ENCODE measurements at regions not wholly inside any gene's neighbourhood (a gene's known extent, or its start where the extent isn't known, plus 50 kb on each side); places are given as distances from the start of the nearest gene placed in this dataset.

DNA sequence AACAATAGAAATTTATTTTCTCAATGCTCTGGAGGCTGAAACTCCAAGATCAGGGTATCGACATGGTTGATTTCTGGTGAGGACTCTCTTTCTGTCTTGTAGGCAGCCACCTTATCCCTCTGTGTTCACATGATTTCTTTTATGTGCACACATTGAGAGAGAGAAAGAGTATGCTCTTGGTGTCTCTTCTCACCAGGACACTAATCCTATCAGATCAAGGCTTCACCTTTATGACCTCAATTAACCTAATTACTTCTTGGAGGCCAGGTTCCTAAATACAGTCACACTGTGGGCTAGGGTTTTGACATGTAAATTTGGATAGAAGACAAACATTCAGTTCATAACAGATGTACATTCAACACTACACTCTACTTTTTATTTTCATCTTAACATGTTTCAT is 1094.2 kb upstream of the ADGRL2 start:
- Histone ChIP-seq H3K9me3 (ENCODE audit: low read length) (peaks cover 28% of the 10 kb centered on the region), H3K9me2 (replicated peaks; ENCODE audit: insufficient read depth, low read length) (no peaks in the 10 kb centered on the region), H3K27ac (ENCODE audit: low read length) (no peak overlapping the region), H4K20me1 (ENCODE audit: insufficient read depth, low read depth, low read length) (no peaks in the 10 kb centered on the region), H3K9ac (ENCODE audit: low read length) (no peak overlapping the region), H3K36me3 (ENCODE audit: insufficient read depth, low read length) (no peaks in the 10 kb centered on the region), H2AFZ (ENCODE audit: low read length) (no peak overlapping the region), H3K4me2 (ENCODE audit: low read depth, low read length, poor library complexity, severe bottlenecking) (no peak overlapping the region), H3K4me1 (ENCODE audit: low read length) (no peaks in the 10 kb centered on the region), H3K79me2 (ENCODE audit: low read length) (no peaks in the 10 kb centered on the region), H3K4me3 (ENCODE audit: low read length) (no peak overlapping the region), H3K27me3 (ENCODE audit: low read length) (no peaks in the 10 kb centered on the region)
- no peak for DNase-seq

DNA sequence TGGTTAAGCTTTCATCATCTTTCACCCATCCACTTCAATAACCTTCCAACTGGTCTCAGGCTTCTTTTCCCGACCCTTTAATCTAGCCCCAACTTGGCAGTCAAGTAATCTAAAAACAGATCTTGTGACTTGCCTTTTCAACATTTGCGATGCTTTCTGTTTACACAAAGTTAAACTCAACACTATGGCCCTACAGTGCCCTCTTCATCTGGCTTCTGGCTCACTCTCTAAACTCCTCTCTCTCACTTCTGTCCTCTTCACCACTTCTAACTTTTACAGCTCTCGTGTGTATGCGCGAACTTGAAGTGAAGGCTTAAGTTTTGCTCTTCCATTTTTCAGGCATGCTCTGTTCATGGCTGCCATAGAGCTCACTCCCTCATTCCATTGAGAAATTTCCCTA is 1122.3 kb upstream of the ADGRL2 start:
- H3K4me1 ChIP-seq (ENCODE audit: low read length): no peaks in the 10 kb centered on the region
- no peak for DNase-seq
- no peak overlapping the region for H3K9ac ChIP-seq (ENCODE audit: low read length)
- H3K4me3 ChIP-seq (ENCODE audit: low read length): no peak overlapping the region
- H3K4me2 ChIP-seq (ENCODE audit: low read depth, low read length, poor library complexity, severe bottlenecking): no peak overlapping the region
- no peaks in the 10 kb centered on the region for H3K36me3 ChIP-seq (ENCODE audit: insufficient read depth, low read length)
- no peak overlapping the region for H2AFZ ChIP-seq (ENCODE audit: low read length)
- no peaks in the 10 kb centered on the region for H3K27me3 ChIP-seq (ENCODE audit: low read length)
- H3K9me2 ChIP-seq (replicated peaks; ENCODE audit: insufficient read depth, low read length): no peaks in the 10 kb centered on the region
- no peaks in the 10 kb centered on the region for H4K20me1 ChIP-seq (ENCODE audit: insufficient read depth, low read depth, low read length)
- no peak overlapping the region for H3K27ac ChIP-seq (ENCODE audit: low read length)
- H3K79me2 ChIP-seq (ENCODE audit: low read length): no peaks in the 10 kb centered on the region
- H3K9me3 ChIP-seq (ENCODE audit: low read length): peaks cover 25% of the 10 kb centered on the region

DNA sequence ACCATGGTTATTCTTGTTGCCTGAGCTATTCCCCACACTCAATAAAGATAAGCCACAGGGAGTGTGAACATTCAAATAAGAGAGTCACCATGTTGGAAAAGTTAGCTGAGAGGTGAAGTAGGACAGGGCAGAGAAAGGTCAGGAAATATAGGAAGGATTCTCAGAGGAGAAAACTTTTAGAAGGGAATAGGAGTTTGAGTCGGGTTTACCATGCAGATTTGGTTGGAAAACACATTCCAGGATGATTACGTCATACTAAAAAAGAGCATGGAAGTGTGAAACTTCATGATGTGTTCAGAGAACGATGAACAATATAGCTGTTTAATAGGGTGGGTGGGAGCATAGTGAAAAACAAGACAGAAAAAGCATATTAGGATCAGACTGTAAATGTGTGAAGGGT is 1125.3 kb upstream of the ADGRL2 start:
- no peak for DNase-seq
- H3K4me2 ChIP-seq (ENCODE audit: low read depth, low read length, poor library complexity, severe bottlenecking): no peak overlapping the region
- no peaks in the 10 kb centered on the region for H3K79me2 ChIP-seq (ENCODE audit: low read length)
- H3K9ac ChIP-seq (ENCODE audit: low read length): no peak overlapping the region
- H3K4me1 ChIP-seq (ENCODE audit: low read length): no peaks in the 10 kb centered on the region
- H3K4me3 ChIP-seq (ENCODE audit: low read length): no peak overlapping the region
- no peaks in the 10 kb centered on the region for H3K36me3 ChIP-seq (ENCODE audit: insufficient read depth, low read length)
- no peaks in the 10 kb centered on the region for H4K20me1 ChIP-seq (ENCODE audit: insufficient read depth, low read depth, low read length)
- no peak overlapping the region for H3K27ac ChIP-seq (ENCODE audit: low read length)
- no peaks in the 10 kb centered on the region for H3K9me2 ChIP-seq (replicated peaks; ENCODE audit: insufficient read depth, low read length)
- no peaks in the 10 kb centered on the region for H3K27me3 ChIP-seq (ENCODE audit: low read length)
- H2AFZ ChIP-seq (ENCODE audit: low read length): no peak overlapping the region
- H3K9me3 ChIP-seq (ENCODE audit: low read length): peaks cover 23% of the 10 kb centered on the region

DNA sequence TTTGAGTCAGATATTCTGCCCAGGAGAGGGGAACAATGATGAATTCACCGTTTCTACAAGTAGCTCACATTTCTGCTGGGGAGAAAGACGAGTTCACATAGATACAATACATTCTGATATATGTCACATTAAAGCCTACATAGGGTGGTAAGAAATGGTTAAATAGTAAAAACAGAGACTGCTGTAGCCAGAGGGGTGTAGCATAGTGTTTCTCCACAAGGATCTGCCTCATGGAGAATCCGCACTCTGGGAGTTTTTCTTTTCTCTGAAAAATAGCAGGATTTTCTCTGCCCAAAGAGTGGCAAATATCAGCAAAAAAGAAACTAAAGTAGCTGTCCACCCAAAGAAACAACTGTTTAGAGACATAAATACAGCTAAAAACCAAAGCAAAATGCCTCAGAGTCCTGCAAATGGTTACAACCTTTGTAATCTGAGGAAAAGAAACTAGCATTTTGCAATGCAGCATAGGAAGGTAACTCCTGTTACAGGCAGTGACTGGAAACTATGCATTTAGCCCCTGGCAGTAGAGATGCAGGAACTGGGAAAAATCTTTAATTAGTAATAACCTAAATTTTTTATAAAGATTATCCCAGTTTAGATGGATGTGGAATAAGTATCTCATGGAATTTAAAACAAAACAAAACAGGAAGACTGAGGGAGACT is 1126.7 kb upstream of the ADGRL2 start:
- H3K4me3 ChIP-seq (ENCODE audit: low read length): no peak overlapping the region
- H3K4me2 ChIP-seq (ENCODE audit: low read depth, low read length, poor library complexity, severe bottlenecking): no peak overlapping the region
- H3K9ac ChIP-seq (ENCODE audit: low read length): no peak overlapping the region
- no peak overlapping the region for H3K27ac ChIP-seq (ENCODE audit: low read length)
- H3K27me3 ChIP-seq (ENCODE audit: low read length): no peaks in the 10 kb centered on the region
- H4K20me1 ChIP-seq (ENCODE audit: insufficient read depth, low read depth, low read length): no peaks in the 10 kb centered on the region
- DNase-seq: no peak
- H3K4me1 ChIP-seq (ENCODE audit: low read length): no peaks in the 10 kb centered on the region
- H3K9me2 ChIP-seq (replicated peaks; ENCODE audit: insufficient read depth, low read length): no peaks in the 10 kb centered on the region
- H2AFZ ChIP-seq (ENCODE audit: low read length): no peak overlapping the region
- no peaks in the 10 kb centered on the region for H3K36me3 ChIP-seq (ENCODE audit: insufficient read depth, low read length)
- peaks cover 27% of the 10 kb centered on the region for H3K9me3 ChIP-seq (ENCODE audit: low read length)
- H3K79me2 ChIP-seq (ENCODE audit: low read length): no peaks in the 10 kb centered on the region

DNA sequence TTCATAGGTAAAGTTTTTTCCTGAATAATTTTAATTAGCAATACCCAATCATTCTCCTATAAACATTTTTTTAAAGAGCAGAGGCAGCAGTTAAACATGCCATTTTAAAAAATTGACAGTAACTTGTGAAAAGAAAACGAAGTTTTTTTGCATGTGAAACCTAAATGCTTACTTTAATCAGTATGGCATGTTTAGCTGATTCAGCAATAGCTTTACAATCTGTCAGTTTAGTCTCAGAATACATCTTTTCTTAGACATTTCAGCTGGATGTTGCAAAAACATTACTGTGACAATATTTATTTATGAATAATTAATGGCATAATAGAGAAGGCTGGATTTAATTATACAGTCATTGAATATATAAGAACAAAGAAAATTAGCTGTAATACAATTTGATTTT is 1132.4 kb upstream of the ADGRL2 start:
- Histone ChIP-seq H3K36me3 (ENCODE audit: insufficient read depth, low read length) (no peaks in the 10 kb centered on the region), H2AFZ (ENCODE audit: low read length) (no peak overlapping the region), H3K79me2 (ENCODE audit: low read length) (no peaks in the 10 kb centered on the region), H4K20me1 (ENCODE audit: insufficient read depth, low read depth, low read length) (no peaks in the 10 kb centered on the region), H3K4me2 (ENCODE audit: low read depth, low read length, poor library complexity, severe bottlenecking) (no peak overlapping the region), H3K27me3 (ENCODE audit: low read length) (no peaks in the 10 kb centered on the region), H3K27ac (ENCODE audit: low read length) (no peak overlapping the region), H3K4me1 (ENCODE audit: low read length) (no peaks in the 10 kb centered on the region), H3K9ac (ENCODE audit: low read length) (no peak overlapping the region), H3K4me3 (ENCODE audit: low read length) (no peak overlapping the region), H3K9me2 (replicated peaks; ENCODE audit: insufficient read depth, low read length) (no peaks in the 10 kb centered on the region), H3K9me3 (ENCODE audit: low read length) (peaks cover 42% of the 10 kb centered on the region)
- no peak for DNase-seq

DNA sequence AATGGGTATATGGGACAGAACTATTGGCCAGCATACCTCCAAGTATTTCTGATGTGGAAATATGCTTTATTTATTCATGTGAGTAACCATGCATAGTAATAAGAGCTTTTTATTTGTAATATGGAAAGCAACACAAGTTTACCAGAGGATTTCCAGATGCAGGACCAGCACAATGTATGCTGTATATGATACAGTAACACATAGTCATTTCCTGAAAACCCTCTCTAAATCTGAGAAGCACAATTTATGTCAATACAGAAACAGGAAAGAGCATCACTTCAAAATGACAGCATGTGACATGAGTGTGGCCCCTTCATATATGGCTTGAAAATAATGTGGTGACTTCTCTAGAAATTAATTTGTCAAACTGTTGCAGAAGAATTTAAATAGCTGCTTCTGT is 1134.7 kb upstream of the ADGRL2 start:
- DNase-seq: no peak

DNA sequence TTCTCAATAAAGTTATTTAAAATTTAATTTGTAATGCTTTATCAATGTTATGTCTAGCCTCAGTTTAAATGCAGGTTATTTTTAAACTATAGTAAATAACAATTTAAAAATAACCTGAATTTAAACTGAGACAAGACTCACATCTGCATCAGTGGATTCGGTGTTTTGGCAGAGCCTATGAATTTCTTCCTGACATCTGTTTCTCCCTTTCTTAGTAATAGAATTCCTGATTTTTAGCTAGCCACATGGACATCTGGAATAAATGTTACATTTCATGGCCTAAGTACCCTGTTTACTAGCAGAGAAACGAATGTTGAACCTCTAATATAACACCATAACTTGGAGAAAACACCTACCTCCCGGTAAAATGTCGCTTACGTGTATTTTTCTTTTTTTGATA is 1141.6 kb upstream of the ADGRL2 start:
- H3K9me2 ChIP-seq (replicated peaks; ENCODE audit: insufficient read depth, low read length): no peaks in the 10 kb centered on the region
- DNase-seq: no peak
- no peak overlapping the region for H3K9ac ChIP-seq (ENCODE audit: low read length)
- H3K4me2 ChIP-seq (ENCODE audit: low read depth, low read length, poor library complexity, severe bottlenecking): no peak overlapping the region
- H3K4me3 ChIP-seq (ENCODE audit: low read length): no peak overlapping the region
- no peaks in the 10 kb centered on the region for H4K20me1 ChIP-seq (ENCODE audit: insufficient read depth, low read depth, low read length)
- H3K27me3 ChIP-seq (ENCODE audit: low read length): no peaks in the 10 kb centered on the region
- H2AFZ ChIP-seq (ENCODE audit: low read length): no peak overlapping the region
- H3K9me3 ChIP-seq (ENCODE audit: low read length): peaks cover 46% of the 10 kb centered on the region
- H3K4me1 ChIP-seq (ENCODE audit: low read length): no peaks in the 10 kb centered on the region
- H3K27ac ChIP-seq (ENCODE audit: low read length): no peak overlapping the region
- no peaks in the 10 kb centered on the region for H3K36me3 ChIP-seq (ENCODE audit: insufficient read depth, low read length)
- no peaks in the 10 kb centered on the region for H3K79me2 ChIP-seq (ENCODE audit: low read length)

More for the DNA sequence above, 1134.7 kb upstream of the ADGRL2 start:
- Histone ChIP-seq H3K27ac (ENCODE audit: low read length) (no peak overlapping the region), H3K9me2 (replicated peaks; ENCODE audit: insufficient read depth, low read length) (no peaks in the 10 kb centered on the region), H3K9me3 (ENCODE audit: low read length) (peaks cover 49% of the 10 kb centered on the region), H3K79me2 (ENCODE audit: low read length) (no peaks in the 10 kb centered on the region), H3K9ac (ENCODE audit: low read length) (no peak overlapping the region), H3K27me3 (ENCODE audit: low read length) (no peaks in the 10 kb centered on the region), H3K4me3 (ENCODE audit: low read length) (no peak overlapping the region), H3K4me1 (ENCODE audit: low read length) (no peaks in the 10 kb centered on the region), H4K20me1 (ENCODE audit: insufficient read depth, low read depth, low read length) (no peaks in the 10 kb centered on the region), H3K36me3 (ENCODE audit: insufficient read depth, low read length) (no peaks in the 10 kb centered on the region), H3K4me2 (ENCODE audit: low read depth, low read length, poor library complexity, severe bottlenecking) (no peak overlapping the region), H2AFZ (ENCODE audit: low read length) (no peak overlapping the region)

DNA sequence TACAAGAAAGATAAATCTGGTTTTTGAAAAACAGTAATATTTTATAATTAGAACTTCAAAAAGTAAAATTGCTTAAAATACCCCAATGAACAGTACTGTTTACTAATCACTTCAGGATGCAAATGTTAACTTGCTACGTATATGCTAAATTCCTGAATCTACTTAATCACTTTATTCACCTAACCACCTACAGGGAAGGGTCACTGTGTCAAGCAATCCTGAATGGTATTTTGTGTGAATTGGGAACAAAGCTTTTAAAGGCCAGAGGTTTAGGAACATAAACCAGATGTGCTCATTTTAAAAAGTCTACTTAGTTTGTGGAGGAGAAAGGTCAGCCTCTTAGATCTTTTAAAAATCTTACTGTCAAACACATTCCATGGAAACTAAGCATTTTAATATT is 1143.0 kb upstream of the ADGRL2 start:
- H2AFZ ChIP-seq (ENCODE audit: low read length): no peak overlapping the region
- H3K4me1 ChIP-seq (ENCODE audit: low read length): no peaks in the 10 kb centered on the region
- no peak overlapping the region for H3K4me2 ChIP-seq (ENCODE audit: low read depth, low read length, poor library complexity, severe bottlenecking)
- H3K27me3 ChIP-seq (ENCODE audit: low read length): no peaks in the 10 kb centered on the region
- no peaks in the 10 kb centered on the region for H4K20me1 ChIP-seq (ENCODE audit: insufficient read depth, low read depth, low read length)
- no peak for DNase-seq
- H3K4me3 ChIP-seq (ENCODE audit: low read length): no peak overlapping the region
- H3K9me2 ChIP-seq (replicated peaks; ENCODE audit: insufficient read depth, low read length): no peaks in the 10 kb centered on the region
- H3K36me3 ChIP-seq (ENCODE audit: insufficient read depth, low read length): no peaks in the 10 kb centered on the region
- no peaks in the 10 kb centered on the region for H3K79me2 ChIP-seq (ENCODE audit: low read length)
- no peak overlapping the region for H3K9ac ChIP-seq (ENCODE audit: low read length)
- peaks cover 36% of the 10 kb centered on the region for H3K9me3 ChIP-seq (ENCODE audit: low read length)
- H3K27ac ChIP-seq (ENCODE audit: low read length): no peak overlapping the region
